ENCODE measurements at regions not wholly inside any gene's neighbourhood (a gene's known extent, or its start where the extent isn't known, plus 50 kb on each side); places are given as distances from the start of the nearest gene placed in this dataset.

DNA sequence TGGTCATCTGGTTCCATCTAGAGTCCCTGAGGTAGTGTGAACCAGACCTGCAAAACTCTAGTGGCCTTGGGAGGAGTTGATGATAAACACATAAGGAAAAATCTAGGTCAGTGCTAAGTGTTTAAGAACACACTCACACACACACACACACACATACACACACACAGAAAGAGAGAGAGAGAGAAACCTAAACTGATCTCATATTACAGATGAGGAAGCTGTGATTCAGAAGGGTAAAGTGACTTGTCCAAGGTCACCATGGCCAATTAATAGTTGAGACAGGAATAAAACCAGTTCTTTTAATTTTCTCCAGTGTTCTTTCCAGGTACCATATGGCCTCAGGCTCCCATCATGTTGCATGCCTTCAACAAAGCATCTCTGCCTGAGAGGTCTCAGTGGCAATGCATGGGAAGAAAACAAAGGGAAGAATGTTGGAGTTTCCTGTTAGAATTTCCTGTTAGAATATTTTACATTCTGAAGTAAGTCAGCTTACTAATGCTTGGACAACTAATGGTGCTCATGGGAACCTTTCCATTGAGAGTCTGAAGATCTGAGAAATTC is 77.3 kb upstream of the TSPAN2 start:
- no peak for TF ChIP-seq CTCF (conservative IDR thresholded peaks at IDR 0.05; ENCODE audit: low read length)
- TF ChIP-seq EZH2phosphoT487 (IDR thresholded peaks at IDR 0.05; ENCODE audit: borderline replicate concordance, low read depth, low read length): no peak

All from OCI-LY7 (cell line).